ENCODE measurements at regions not wholly inside any gene's neighbourhood (a gene's known extent, or its start where the extent isn't known, plus 50 kb on each side); places are given as distances from the start of the nearest gene placed in this dataset.

GRCh38 chr4:85298037-85298436, 176.9 kb upstream of the ARHGAP24 start:
- TF ChIP-seq CTCF (IDR thresholded peaks at IDR 0.05; ENCODE audit: insufficient read depth, low read length, poor library complexity, severe bottlenecking) (no peak), EZH2phosphoT487 (conservative IDR thresholded peaks at IDR 0.05; ENCODE audit: low read length) (no peak)

Measured in SU-DHL-6 (cell line).